Vagina (tissue), 2 donors: ENCODE measurements at regions not wholly inside any gene's neighbourhood (a gene's known extent, or its start where the extent isn't known, plus 50 kb on each side); places are given as distances from the start of the nearest gene placed in this dataset.
"Not testable (repeated sequence)": the region's sequence is repeated elsewhere in the genome, so short reads cannot be mapped to it uniquely, and the experiment has no call there.

Source experiments
- POLR2A ChIP-seq, 2 donors: fragments of 450-650 bp; IDR thresholded peaks; one replicate each; pipeline ENCODE4 v1.6.1; 2017; ENCODE audit warnings: antibody characterized with exemption in 2 of 2, mild to moderate bottlenecking in 2 of 2, moderate library complexity in 2 of 2
- TF ChIP-seq, protein P1 (sequence below), 3 experiments: fragments of 450-650 bp in 2 of 3; fragments of 200-600 bp in 1 of 3; sonication (generic) in 1 of 3; IDR thresholded peaks; one replicate each; pipeline ENCODE4 v1.5.1; 2017 to 2019; ENCODE audit warnings: antibody characterized with exemption in 3 of 3, mild to moderate bottlenecking in 2 of 3, moderate library complexity in 2 of 3

DNA sequence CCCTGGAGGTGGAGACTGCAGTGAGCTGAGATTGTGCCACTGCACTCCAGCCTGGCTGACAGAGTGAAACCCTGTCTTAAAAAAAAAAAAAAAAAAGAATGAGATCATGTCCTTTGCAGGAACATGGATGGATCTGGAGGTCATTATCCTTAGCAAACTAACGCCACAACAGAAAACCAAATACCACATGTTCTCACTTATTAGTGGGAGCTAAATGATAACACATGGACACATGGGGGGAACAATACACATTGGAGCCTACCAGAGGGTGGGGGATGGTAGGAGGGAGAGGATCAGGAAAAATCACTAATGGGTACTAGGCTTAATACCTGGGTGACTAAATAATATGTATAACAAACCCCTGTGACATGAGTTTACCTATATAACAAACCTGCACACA, 108.0 kb upstream of the FHL2 start:
- TF ChIP-seq, protein P1, sequence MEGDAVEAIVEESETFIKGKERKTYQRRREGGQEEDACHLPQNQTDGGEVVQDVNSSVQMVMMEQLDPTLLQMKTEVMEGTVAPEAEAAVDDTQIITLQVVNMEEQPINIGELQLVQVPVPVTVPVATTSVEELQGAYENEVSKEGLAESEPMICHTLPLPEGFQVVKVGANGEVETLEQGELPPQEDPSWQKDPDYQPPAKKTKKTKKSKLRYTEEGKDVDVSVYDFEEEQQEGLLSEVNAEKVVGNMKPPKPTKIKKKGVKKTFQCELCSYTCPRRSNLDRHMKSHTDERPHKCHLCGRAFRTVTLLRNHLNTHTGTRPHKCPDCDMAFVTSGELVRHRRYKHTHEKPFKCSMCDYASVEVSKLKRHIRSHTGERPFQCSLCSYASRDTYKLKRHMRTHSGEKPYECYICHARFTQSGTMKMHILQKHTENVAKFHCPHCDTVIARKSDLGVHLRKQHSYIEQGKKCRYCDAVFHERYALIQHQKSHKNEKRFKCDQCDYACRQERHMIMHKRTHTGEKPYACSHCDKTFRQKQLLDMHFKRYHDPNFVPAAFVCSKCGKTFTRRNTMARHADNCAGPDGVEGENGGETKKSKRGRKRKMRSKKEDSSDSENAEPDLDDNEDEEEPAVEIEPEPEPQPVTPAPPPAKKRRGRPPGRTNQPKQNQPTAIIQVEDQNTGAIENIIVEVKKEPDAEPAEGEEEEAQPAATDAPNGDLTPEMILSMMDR (IDR thresholded peaks at IDR 0.05): not testable (repeated sequence)
- not testable (repeated sequence) for TF ChIP-seq POLR2A (IDR thresholded peaks at IDR 0.05)
